ENCODE measurements at regions not wholly inside any gene's neighbourhood (a gene's known extent, or its start where the extent isn't known, plus 50 kb on each side); places are given as distances from the start of the nearest gene placed in this dataset.

GRCh38 chr2:217709478-217710210 lies 293.2 kb downstream of the TNS1 start:
- no peak for TF ChIP-seq CTCF (IDR thresholded peaks at IDR 0.05; ENCODE audit: insufficient read depth, low read depth, low read length)
- TF ChIP-seq EZH2 (IDR thresholded peaks at IDR 0.05; ENCODE audit: insufficient read depth, low read length) = no peak
